ENCODE measurements at regions not wholly inside any gene's neighbourhood (a gene's known extent, or its start where the extent isn't known, plus 50 kb on each side); places are given as distances from the start of the nearest gene placed in this dataset.
"Not testable (repeated sequence)": the region's sequence is repeated elsewhere in the genome, so short reads cannot be mapped to it uniquely, and the experiment has no call there.

- no peak for DNase-seq
Measured at GRCh38 chr2:52501715-52502475, 1265.7 kb upstream of the CHAC2 start.

- no peak for DNase-seq
Measured at GRCh38 chr2:52500561-52500960, 1267.0 kb upstream of the CHAC2 start.

GRCh38 chr2:52498077-52498750 lies 1269.4 kb upstream of the CHAC2 start:
- no peak for DNase-seq

GRCh38 chr2:52495816-52496215 lies 1271.8 kb upstream of the CHAC2 start:
- no peak for DNase-seq

GRCh38 chr2:52477166-52477565 lies 1290.4 kb upstream of the CHAC2 start:
- DNase-seq: no peak

GRCh38 chr2:52475590-52475989 lies 1292.0 kb upstream of the CHAC2 start:
- no peak for DNase-seq

- no peak for DNase-seq
Measured at GRCh38 chr2:52474091-52474490, 1293.5 kb upstream of the CHAC2 start.

GRCh38 chr2:52473526-52473925 lies 1294.1 kb upstream of the CHAC2 start:
- DNase-seq: no peak

DNA sequence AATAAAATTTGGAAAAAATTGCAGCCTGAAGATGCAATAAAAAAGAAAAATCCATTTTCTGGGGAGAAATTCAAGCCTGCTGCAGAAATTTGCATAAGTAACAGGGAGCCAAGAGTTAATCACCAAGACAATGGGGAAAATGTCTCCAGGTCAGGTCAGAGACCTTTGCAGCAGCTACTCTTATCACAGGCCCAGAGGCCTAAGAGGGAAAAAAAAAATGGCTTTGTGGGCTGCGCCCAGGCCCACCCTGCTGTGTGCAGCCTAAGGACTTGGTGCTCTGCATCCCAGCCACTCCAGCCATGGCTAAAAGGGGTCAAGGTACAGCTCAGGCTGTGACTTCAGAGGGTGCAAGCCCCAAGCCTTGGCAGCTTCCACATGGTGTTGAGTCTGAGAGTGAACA lies 1297.1 kb upstream of the CHAC2 start:
- DNase-seq: not testable (repeated sequence)

DNA sequence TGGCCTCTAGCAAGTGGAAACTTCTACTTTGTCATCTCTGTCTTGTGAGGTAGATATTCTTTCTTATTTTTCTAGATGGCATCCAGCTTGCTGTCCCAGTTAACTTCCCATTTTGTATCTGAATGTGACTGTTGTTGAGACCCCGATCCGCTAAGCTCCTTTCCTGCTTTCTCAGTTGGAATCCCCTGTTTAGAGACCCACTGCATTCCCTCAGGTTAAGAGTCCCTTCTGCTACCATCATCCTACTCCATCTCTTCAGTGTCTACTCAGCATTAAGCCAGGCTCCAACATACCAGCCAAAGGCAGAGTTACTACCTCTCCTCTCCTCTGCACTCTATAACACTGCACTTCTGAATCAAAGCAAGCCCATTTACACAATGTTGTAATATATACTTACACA lies 1300.4 kb upstream of the CHAC2 start:
- no peak for DNase-seq

- no peak for DNase-seq
Measured at GRCh38 chr2:52465287-52465686, 1302.3 kb upstream of the CHAC2 start.

GRCh38 chr2:52463457-52463856 lies 1304.1 kb upstream of the CHAC2 start:
- no peak for DNase-seq

DNA sequence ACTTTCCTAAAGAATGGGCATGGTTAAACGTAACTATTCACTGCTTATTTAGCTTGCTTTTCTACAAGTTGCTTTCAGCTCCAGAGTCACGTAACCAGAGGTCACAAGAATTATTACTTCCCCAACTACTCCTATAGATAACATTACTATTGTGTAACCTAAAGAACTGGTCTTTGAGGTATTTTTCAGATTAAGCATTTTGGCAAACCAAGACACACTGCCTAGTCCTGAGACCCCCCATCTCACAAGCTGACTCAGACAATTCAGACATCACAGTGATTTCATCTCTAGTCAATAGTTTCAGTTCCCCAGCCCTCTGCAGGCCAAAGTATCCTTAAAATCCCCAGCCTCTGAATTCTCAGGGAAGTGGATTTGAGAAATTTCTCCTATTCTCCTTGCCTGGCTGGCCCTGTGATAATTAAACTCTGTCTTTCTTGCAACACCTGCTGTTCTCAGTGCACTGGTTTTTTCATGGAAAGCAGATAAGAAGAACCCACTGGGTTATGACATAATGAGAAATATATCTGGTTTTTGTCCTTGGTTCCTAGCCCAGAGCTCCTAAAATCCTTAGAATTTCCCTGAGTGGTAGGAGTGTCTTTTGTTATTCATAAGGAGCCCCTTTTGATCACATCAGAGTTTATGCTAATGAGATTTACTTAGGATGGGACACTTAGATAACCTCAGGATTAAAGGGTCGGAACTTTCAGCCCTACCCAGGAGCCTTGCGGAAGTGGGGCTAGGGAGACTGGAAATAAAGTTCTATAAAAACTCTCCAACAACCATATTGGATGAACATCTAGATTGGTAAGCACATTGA lies 1310.8 kb upstream of the CHAC2 start:
- no peak for DNase-seq

DNA sequence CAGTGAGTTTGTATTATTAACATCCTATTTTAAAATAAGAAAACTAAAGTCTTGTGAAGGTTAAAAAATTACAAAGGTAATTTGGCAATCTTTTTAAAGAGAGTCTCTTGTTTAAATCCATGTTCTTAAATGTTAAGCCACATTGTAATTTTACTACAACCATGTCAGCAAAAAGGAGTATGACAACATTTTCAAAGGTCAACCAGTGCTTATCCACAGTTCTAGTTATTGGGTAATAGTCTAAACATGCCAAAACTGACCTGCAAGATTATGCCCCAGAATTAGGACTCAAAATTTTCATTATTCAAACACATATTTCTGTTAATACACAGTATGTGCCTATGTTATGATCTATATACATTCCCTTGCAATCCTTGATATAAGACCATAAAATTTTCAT lies 1312.6 kb upstream of the CHAC2 start:
- no peak for DNase-seq

DNA sequence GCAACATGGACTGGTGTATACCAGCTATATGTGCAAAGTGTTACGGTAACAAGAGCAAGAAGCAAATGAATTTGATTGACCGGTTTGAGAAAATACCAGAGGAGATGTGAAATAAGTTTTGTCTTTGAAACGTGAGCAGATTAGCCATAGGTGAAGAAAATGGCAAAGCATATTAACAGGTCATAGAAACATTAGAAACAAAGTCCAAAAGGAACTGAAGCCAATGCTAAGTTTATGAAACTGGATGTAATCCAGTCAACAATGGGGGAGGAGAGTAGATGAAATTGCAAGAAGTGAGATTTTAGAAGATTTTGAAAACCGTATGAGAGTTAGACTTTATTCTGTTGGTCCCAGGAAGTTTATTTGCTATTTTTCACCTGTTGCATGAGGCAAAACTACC lies 1315.4 kb upstream of the CHAC2 start:
- DNase-seq: no peak

DNA sequence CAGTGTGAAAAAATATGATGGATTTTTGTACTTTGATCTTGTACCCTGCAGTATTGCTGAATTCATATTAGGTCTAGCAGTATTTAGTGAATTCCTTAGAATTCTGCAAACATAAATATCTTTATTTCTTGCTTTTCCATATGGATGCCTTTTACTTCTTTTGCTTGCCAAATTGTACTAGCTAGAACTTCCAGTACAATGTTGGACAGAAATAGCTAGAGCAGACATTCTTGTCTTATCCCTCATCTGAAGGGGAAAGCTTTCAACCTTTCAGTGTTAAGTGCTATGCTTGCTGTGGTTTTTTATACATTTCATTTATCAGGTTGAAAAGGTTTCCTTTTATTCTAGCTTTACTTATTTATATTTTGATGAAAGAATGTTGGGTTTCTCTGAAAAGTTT lies 1321.9 kb upstream of the CHAC2 start:
- no peak for DNase-seq

DNA sequence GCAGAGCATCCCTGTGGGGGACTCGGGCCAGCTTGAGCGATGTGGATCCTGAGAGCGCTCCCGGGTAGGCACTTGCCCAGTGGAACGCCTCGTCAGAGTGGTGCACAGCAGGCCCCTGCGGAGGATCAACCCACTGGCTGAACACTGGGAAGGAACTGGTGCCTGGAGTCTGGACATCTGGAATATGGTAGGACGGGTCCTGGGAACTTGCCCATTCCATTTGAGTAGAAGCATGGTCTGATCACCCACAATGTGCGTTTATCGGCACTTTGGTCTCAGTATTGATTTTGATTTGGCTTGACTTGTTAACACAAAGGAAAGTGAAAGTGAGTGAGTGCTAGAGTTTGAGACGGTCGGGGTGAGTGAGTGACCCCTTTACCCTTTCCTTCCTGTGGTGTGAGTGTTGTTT lies 1336.2 kb upstream of the CHAC2 start:
- no peak for DNase-seq

GRCh38 chr2:52429740-52430139 lies 1337.9 kb upstream of the CHAC2 start:
- DNase-seq: no peak

- DNase-seq: no peak
Measured at GRCh38 chr2:52429171-52429570, 1338.4 kb upstream of the CHAC2 start.

DNA sequence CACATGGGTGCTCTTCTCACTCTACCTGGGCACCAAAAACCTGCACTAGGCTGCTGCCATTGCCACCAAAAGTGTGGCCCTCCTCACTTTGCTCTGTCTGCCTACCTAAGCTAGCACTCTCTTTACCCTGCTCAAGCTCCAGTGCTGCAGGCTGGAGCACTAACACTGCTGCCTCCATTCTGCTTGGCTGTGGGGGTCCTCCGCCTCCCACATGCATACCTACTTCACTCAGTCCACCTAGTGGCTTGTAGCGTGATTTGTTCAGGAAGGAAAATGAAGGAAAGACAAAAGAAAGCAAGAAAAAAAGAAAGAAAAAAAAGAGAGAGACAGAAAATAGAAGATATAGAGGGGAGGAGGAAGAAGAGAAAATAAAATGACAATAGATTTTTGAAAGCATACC lies 1339.4 kb upstream of the CHAC2 start:
- no peak for DNase-seq

- no peak for DNase-seq
Measured at GRCh38 chr2:52423655-52424054, 1343.9 kb upstream of the CHAC2 start.

- no peak for DNase-seq
Measured at GRCh38 chr2:52423111-52423510, 1344.5 kb upstream of the CHAC2 start.

GRCh38 chr2:52416340-52416739 lies 1351.3 kb upstream of the CHAC2 start:
- DNase-seq: no peak

Data from bone marrow (tissue), 2 donors.